RWPE2 (cell line): ENCODE measurements at regions not wholly inside any gene's neighbourhood (a gene's known extent, or its start where the extent isn't known, plus 50 kb on each side); places are given as distances from the start of the nearest gene placed in this dataset.

ENCODE experiments used
- ATAC-seq: fragments of 200-7000 bp; cut with Tn5 transposase; 3 replicates; pipeline ENCODE4 v1.9.1; 2021; ENCODE audit warnings: low read depth
- DNase-seq: peaks from one replicate; pipeline ENCODE4 v3.0.0-alpha.2; 2020; ENCODE audit warnings: low spot score
- H3K27ac ChIP-seq: fragments of 450-650 bp; 2 replicates; pipeline ENCODE4 v1.5.1; 2017; ENCODE audit warnings: mild to moderate bottlenecking; ENCODE audit not compliant: poor library complexity, severe bottlenecking
- H3K27me3 ChIP-seq: fragments of 250-450 bp; sonication (Bioruptor Pico); 2 replicates; pipeline ENCODE4 v1.5.1; 2021; ENCODE audit warnings: mild to moderate bottlenecking, moderate library complexity; ENCODE audit not compliant: insufficient read depth, poor library complexity, severe bottlenecking
- H3K36me3 ChIP-seq: fragments of 250-450 bp; sonication (Bioruptor Pico); 2 replicates; pipeline ENCODE4 v1.5.1; 2020; ENCODE audit warnings: low read depth, mild to moderate bottlenecking, moderate library complexity
- H3K4me1 ChIP-seq: fragments of 250-450 bp; sonication (Bioruptor Pico); 2 replicates; pipeline ENCODE4 v1.5.1; 2021; ENCODE audit warnings: mild to moderate bottlenecking, moderate library complexity; ENCODE audit not compliant: insufficient read depth, poor library complexity, severe bottlenecking
- H3K4me3 ChIP-seq: fragments of 250-450 bp; sonication (Bioruptor Pico); 2 replicates; pipeline ENCODE4 v1.5.1; 2021; ENCODE audit warnings: mild to moderate bottlenecking, moderate library complexity; ENCODE audit not compliant: severe bottlenecking
- H3K9me3 ChIP-seq: fragments of 250-450 bp; sonication (Bioruptor Pico); 2 replicates; pipeline ENCODE4 v1.5.1; 2021; ENCODE audit warnings: mild to moderate bottlenecking, moderate library complexity; ENCODE audit not compliant: severe bottlenecking
- TF ChIP-seq, protein P1 (sequence below): fragments of 450-650 bp; IDR thresholded peaks from one replicate; pipeline ENCODE4 v1.5.1; 2017; ENCODE audit warnings: mild to moderate bottlenecking, moderate library complexity; ENCODE audit not compliant: poor library complexity, severe bottlenecking

DNA sequence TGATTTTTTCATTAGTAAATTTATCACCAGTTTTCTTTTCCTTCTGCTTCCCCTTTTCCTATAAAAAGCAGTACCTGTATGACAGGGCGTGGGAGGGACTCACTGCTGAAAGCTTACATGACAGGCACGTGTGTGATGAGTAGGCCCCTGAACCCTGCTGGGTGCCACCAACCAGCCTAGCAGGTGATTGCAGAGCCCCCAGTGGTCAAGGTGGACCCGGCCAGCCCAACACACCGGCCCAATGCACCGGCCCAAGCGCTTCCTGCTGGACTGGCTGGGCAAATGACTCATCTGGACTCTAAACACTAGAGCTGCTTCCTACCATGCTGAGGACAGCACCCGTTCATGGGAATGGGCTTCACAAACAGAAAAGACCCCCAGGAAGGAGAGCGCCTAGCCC is 89.8 kb upstream of the TMEM72 start:
- H3K27me3 ChIP-seq, result peaks cover 7% of the 10 kb centered on the region
- H3K9me3 ChIP-seq, result no peaks in the 10 kb centered on the region
- H3K4me3 ChIP-seq, result no peak overlapping the region
- ATAC-seq, result no peak
- DNase-seq, result no peak
- H3K4me1 ChIP-seq, result no peaks in the 10 kb centered on the region
- H3K36me3 ChIP-seq, result no peaks in the 10 kb centered on the region
- TF ChIP-seq, protein P1, sequence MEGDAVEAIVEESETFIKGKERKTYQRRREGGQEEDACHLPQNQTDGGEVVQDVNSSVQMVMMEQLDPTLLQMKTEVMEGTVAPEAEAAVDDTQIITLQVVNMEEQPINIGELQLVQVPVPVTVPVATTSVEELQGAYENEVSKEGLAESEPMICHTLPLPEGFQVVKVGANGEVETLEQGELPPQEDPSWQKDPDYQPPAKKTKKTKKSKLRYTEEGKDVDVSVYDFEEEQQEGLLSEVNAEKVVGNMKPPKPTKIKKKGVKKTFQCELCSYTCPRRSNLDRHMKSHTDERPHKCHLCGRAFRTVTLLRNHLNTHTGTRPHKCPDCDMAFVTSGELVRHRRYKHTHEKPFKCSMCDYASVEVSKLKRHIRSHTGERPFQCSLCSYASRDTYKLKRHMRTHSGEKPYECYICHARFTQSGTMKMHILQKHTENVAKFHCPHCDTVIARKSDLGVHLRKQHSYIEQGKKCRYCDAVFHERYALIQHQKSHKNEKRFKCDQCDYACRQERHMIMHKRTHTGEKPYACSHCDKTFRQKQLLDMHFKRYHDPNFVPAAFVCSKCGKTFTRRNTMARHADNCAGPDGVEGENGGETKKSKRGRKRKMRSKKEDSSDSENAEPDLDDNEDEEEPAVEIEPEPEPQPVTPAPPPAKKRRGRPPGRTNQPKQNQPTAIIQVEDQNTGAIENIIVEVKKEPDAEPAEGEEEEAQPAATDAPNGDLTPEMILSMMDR, result no peak
- no peak overlapping the region for H3K27ac ChIP-seq

DNA sequence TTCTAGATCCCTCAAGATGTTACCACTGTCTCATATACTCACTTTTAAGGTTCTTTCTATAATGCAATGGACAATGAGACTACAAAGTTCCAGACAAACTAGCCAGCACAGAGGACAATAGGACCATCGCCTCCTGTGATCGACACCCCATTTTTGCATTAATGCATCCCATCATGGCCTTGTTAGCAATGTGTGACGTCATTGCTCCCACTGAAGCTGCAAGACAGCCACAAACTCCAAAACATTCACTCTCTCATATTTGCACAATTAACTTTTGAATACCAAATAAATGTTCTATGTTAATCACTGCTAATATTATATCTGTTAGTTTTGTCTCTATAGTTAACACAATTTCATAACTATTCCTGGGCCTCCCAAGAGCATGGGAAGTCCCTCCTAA is 88.8 kb upstream of the TMEM72 start:
- TF ChIP-seq, protein P1, result no peak
- Histone ChIP-seq H3K4me3 (no peak overlapping the region), H3K9me3 (no peaks in the 10 kb centered on the region), H3K27me3 (peaks cover under 1% of the 10 kb centered on the region), H3K27ac (no peak overlapping the region), H3K4me1 (no peaks in the 10 kb centered on the region), H3K36me3 (no peaks in the 10 kb centered on the region)
- no peak for ATAC-seq
- no peak for DNase-seq

DNA sequence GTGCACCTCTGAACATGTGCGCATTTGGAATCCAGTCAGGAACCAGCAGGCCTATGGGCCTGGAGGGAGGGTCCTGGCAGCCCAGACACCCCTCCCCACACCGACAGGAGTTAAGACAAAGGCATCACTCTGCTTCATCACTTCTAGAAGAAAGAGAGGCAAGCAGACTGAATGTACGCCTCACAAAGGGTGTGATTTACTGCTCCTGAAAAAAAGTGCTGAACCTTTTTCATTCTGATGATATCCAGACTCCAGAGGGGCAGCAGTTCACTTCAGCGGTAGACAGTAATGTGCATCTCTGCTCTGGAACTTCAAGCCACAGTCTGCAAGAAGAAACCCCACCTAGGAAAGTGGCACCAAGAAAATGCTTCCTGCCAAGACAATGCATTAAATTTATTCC is 88.2 kb upstream of the TMEM72 start:
- TF ChIP-seq, protein P1, result no peak
- ATAC-seq (no peak), DNase-seq (no peak)
- H3K4me1 ChIP-seq, result no peaks in the 10 kb centered on the region
- no peak overlapping the region for H3K4me3 ChIP-seq
- H3K36me3 ChIP-seq, result no peaks in the 10 kb centered on the region
- H3K9me3 ChIP-seq, result no peaks in the 10 kb centered on the region
- H3K27me3 ChIP-seq, result no peaks in the 10 kb centered on the region
- H3K27ac ChIP-seq, result no peak overlapping the region

DNA sequence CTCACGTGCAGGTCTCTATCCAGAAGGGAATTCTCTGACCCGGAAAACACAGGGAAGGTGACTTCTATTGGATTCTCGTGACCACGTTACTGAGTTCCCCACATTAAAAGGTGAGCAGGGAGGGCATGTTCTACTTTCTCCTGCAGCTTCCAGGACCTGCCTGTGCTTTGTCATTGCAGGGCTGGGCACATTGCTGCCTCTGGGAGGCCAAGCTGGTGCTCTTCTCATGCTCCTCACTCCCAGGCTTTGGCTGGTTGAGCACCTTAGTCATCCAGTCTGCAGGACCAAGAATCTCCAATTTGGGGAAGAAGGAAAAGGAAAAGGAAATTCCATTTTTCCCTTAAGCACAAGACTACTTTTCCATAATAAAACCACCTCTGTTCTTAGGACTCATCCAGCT is 86.5 kb upstream of the TMEM72 start:
- Histone ChIP-seq H3K27ac (no peak overlapping the region), H3K27me3 (no peaks in the 10 kb centered on the region), H3K36me3 (no peaks in the 10 kb centered on the region), H3K4me1 (no peaks in the 10 kb centered on the region), H3K9me3 (no peaks in the 10 kb centered on the region), H3K4me3 (no peak overlapping the region)
- TF ChIP-seq, protein P1, result no peak
- no peak for DNase-seq
- ATAC-seq, result no peak

DNA sequence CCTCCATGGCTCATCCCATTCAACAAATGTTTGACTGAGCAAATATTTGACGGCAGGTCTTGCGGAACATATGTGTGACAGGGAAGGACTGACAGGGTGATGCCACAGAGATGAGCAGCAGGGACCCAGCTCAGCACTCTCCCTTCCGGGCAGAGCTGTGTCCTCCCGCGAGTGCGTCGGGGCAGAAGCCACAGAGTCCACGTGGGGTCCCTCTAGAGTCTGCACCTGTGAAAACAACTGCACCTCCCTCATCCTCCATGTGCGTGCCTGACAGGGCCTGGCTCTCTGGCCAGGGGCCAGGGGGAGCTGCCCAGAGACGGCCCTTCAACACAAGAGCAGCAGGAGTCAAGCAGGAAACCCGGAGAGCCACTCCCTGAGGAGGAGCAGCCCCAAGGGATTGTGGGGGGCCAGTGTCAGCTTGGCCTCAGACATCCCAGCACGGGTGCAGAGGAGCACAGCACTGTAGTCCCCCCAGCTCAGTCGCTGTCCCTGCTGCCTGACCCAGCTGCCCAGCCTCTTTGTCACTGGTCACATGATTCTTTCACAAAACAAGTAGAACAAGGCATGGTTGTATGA is 83.6 kb upstream of the TMEM72 start:
- TF ChIP-seq, protein P1, result no peak
- Histone ChIP-seq H3K36me3 (no peaks in the 10 kb centered on the region), H3K9me3 (no peaks in the 10 kb centered on the region), H3K27me3 (no peaks in the 10 kb centered on the region), H3K27ac (no peak overlapping the region), H3K4me1 (peaks cover 13% of the 10 kb centered on the region), H3K4me3 (no peak overlapping the region)
- DNase-seq (no peak), ATAC-seq (no peak)
